ENCODE measurements at regions not wholly inside any gene's neighbourhood (a gene's known extent, or its start where the extent isn't known, plus 50 kb on each side); places are given as distances from the start of the nearest gene placed in this dataset.
A peak's percentile ranks its signal among the peaks of the same experiment; 100 is the strongest.

GRCh38 chr22:19636696-19637407 is 77.5 kb upstream of the SEPTIN5 start (continued):
- TF ChIP-seq ZNF165 (CRISPR knock-in tag; IDR thresholded peaks at IDR 0.05; ENCODE audit: borderline replicate concordance), result no peak
- no peak for TF ChIP-seq ZNF696 (CRISPR knock-in tag; conservative IDR thresholded peaks at IDR 0.05)
- no peak for TF ChIP-seq XRCC4 (IDR thresholded peaks at IDR 0.05; ENCODE audit: extremely low read depth, insufficient read depth, insufficient read length)
- TF ChIP-seq ZNF232 (CRISPR knock-in tag; IDR thresholded peaks at IDR 0.05), result no peak
- TF ChIP-seq ZFP36 (IDR thresholded peaks at IDR 0.05; ENCODE audit: low read depth, low read length, partially characterized antibody), result no peak
- TF ChIP-seq FOXM1 (IDR thresholded peaks at IDR 0.05; ENCODE audit: low read depth), result no peak
- no peak for TF ChIP-seq FOXM1 (CRISPR knock-in tag; IDR thresholded peaks at IDR 0.05; ENCODE audit: low read depth)
- TF ChIP-seq HMBOX1 (IDR thresholded peaks at IDR 0.05), result no peak
- no peak for TF ChIP-seq MIER1 (IDR thresholded peaks at IDR 0.05; ENCODE audit: low read depth)
- no peak for TF ChIP-seq TSC22D4 (tag; IDR thresholded peaks at IDR 0.05)
- TF ChIP-seq, protein P1, sequence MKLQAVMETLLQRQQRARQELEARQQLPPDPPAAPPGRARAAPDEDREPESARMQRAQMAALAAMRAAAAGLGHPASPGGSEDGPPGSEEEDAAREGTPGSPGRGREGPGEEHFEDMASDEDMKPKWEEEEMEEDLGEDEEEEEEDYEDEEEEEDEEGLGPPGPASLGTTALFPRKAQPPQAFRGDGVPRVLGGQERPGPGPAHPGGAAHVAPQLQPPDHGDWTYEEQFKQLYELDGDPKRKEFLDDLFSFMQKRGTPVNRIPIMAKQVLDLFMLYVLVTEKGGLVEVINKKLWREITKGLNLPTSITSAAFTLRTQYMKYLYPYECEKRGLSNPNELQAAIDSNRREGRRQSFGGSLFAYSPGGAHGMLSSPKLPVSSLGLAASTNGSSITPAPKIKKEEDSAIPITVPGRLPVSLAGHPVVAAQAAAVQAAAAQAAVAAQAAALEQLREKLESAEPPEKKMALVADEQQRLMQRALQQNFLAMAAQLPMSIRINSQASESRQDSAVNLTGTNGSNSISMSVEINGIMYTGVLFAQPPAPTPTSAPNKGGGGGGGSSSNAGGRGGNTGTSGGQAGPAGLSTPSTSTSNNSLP (IDR thresholded peaks at IDR 0.05; ENCODE audit: borderline replicate concordance, low read depth, low read length), result no peak
- no peak for TF ChIP-seq GABPB2 (CRISPR knock-in tag; conservative IDR thresholded peaks at IDR 0.05)
- TF ChIP-seq CCAR2 (IDR thresholded peaks at IDR 0.05; ENCODE audit: low read depth, low read length), result no peak
- no peak for TF ChIP-seq MYC (IDR thresholded peaks at IDR 0.05; ENCODE audit: low read depth, low read length)
- TF ChIP-seq MYC (CRISPR knock-in tag; IDR thresholded peaks at IDR 0.05; ENCODE audit: borderline replicate concordance, low read depth), result 0 out of 2 replicates have a peak, but pooled peaks have one; percentile 39
- TF ChIP-seq HDAC2 (IDR thresholded peaks at IDR 0.05), result no peak
- no peak for TF ChIP-seq HDAC3 (IDR thresholded peaks at IDR 0.05; ENCODE audit: borderline replicate concordance, partially characterized antibody)
- no peak for TF ChIP-seq ZBTB7A (IDR thresholded peaks at IDR 0.05; ENCODE audit: borderline replicate concordance, control insufficient read depth, low read depth, low read length)
- TF ChIP-seq, protein P2, sequence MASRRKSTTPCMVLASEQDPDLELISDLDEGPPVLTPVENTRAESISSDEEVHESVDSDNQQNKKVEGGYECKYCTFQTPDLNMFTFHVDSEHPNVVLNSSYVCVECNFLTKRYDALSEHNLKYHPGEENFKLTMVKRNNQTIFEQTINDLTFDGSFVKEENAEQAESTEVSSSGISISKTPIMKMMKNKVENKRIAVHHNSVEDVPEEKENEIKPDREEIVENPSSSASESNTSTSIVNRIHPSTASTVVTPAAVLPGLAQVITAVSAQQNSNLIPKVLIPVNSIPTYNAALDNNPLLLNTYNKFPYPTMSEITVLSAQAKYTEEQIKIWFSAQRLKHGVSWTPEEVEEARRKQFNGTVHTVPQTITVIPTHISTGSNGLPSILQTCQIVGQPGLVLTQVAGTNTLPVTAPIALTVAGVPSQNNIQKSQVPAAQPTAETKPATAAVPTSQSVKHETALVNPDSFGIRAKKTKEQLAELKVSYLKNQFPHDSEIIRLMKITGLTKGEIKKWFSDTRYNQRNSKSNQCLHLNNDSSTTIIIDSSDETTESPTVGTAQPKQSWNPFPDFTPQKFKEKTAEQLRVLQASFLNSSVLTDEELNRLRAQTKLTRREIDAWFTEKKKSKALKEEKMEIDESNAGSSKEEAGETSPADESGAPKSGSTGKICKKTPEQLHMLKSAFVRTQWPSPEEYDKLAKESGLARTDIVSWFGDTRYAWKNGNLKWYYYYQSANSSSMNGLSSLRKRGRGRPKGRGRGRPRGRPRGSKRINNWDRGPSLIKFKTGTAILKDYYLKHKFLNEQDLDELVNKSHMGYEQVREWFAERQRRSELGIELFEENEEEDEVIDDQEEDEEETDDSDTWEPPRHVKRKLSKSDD (conservative IDR thresholded peaks at IDR 0.05; ENCODE audit: low read length), result no peak
- no peak for TF ChIP-seq BCL6 (CRISPR knock-in tag; IDR thresholded peaks at IDR 0.05)
- TF ChIP-seq CHD2 (IDR thresholded peaks at IDR 0.05; ENCODE audit: low read depth, low read length), result no peak
- no peak for TF ChIP-seq E2F1 (CRISPR knock-in tag; IDR thresholded peaks at IDR 0.05)
- no peak for TF ChIP-seq KDM4B (IDR thresholded peaks at IDR 0.05; ENCODE audit: borderline replicate concordance in 2 of 2, low read depth in 1 of 2)
